ENCODE measurements at regions not wholly inside any gene's neighbourhood (a gene's known extent, or its start where the extent isn't known, plus 50 kb on each side); places are given as distances from the start of the nearest gene placed in this dataset.
A peak's percentile ranks its signal among the peaks of the same experiment; 100 is the strongest.

GRCh38 chr5:133831491-133832224 lies 136.8 kb downstream of the C5orf15 start:
- DNase-seq (ENCODE audit: low read depth in 4 of 4, low spot score in 2 of 4), result no peak

- DNase-seq (ENCODE audit: low read depth in 4 of 4, low spot score in 2 of 4), result no peak
These were observed 137.5 kb downstream of the C5orf15 start for GRCh38 chr5:133830911-133831310.

GRCh38 chr5:133830281-133830680 lies 138.1 kb downstream of the C5orf15 start:
- DNase-seq (ENCODE audit: low read depth in 4 of 4, low spot score in 2 of 4), result no peak

- no peak for DNase-seq (ENCODE audit: low read depth in 4 of 4, low spot score in 2 of 4)
These were observed 138.6 kb downstream of the C5orf15 start for GRCh38 chr5:133829786-133830185.

GRCh38 chr5:133828722-133829121 lies 139.7 kb downstream of the C5orf15 start:
- DNase-seq (ENCODE audit: low read depth in 4 of 4, low spot score in 2 of 4), result no peak

- no peak for DNase-seq (ENCODE audit: low read depth in 4 of 4, low spot score in 2 of 4)
These were observed 140.6 kb downstream of the C5orf15 start for GRCh38 chr5:133827830-133828229.

GRCh38 chr5:133827011-133827410 lies 141.4 kb downstream of the C5orf15 start:
- no peak for DNase-seq (ENCODE audit: low read depth in 4 of 4, low spot score in 2 of 4)

- DNase-seq (ENCODE audit: low read depth in 4 of 4, low spot score in 2 of 4), result peak in 1 of 4 donors; percentile 46
These were observed 142.7 kb downstream of the C5orf15 start for GRCh38 chr5:133825631-133826289.

- no peak for DNase-seq (ENCODE audit: low read depth in 4 of 4, low spot score in 2 of 4)
These were observed 143.7 kb downstream of the C5orf15 start for GRCh38 chr5:133824661-133825254.

- no peak for DNase-seq (ENCODE audit: low read depth in 4 of 4, low spot score in 2 of 4)
These were observed 146.5 kb downstream of the C5orf15 start for GRCh38 chr5:133821889-133822288.

- no peak for DNase-seq (ENCODE audit: low read depth in 4 of 4, low spot score in 2 of 4)
These were observed 147.1 kb downstream of the C5orf15 start for GRCh38 chr5:133821311-133821741.

- DNase-seq (ENCODE audit: low read depth in 4 of 4, low spot score in 2 of 4), result no peak
These were observed 147.9 kb downstream of the C5orf15 start for GRCh38 chr5:133820507-133820906.

GRCh38 chr5:133819977-133820471 lies 148.4 kb downstream of the C5orf15 start:
- DNase-seq (ENCODE audit: low read depth in 4 of 4, low spot score in 2 of 4), result no peak

- no peak for DNase-seq (ENCODE audit: low read depth in 4 of 4, low spot score in 2 of 4)
These were observed 149.4 kb downstream of the C5orf15 start for GRCh38 chr5:133818869-133819600.

- DNase-seq (ENCODE audit: low read depth in 4 of 4, low spot score in 2 of 4), result no peak
These were observed 150.4 kb downstream of the C5orf15 start for GRCh38 chr5:133818031-133818431.

- no peak for DNase-seq (ENCODE audit: low read depth in 4 of 4, low spot score in 2 of 4)
These were observed 151.0 kb downstream of the C5orf15 start for GRCh38 chr5:133817456-133817855.

- DNase-seq (ENCODE audit: low read depth in 4 of 4, low spot score in 2 of 4), result no peak
These were observed 151.6 kb downstream of the C5orf15 start for GRCh38 chr5:133816791-133817190.

- DNase-seq (ENCODE audit: low read depth in 4 of 4, low spot score in 2 of 4), result no peak
These were observed 154.3 kb downstream of the C5orf15 start for GRCh38 chr5:133814152-133814551.

- no peak for DNase-seq (ENCODE audit: low read depth in 4 of 4, low spot score in 2 of 4)
These were observed 157.3 kb downstream of the C5orf15 start for GRCh38 chr5:133811168-133811567.

GRCh38 chr5:133809801-133810200 lies 158.6 kb downstream of the C5orf15 start:
- DNase-seq (ENCODE audit: low read depth in 4 of 4, low spot score in 2 of 4), result no peak

- DNase-seq (ENCODE audit: low read depth in 4 of 4, low spot score in 2 of 4), result no peak
These were observed 161.1 kb downstream of the C5orf15 start for GRCh38 chr5:133807348-133807747.
